KMS-11 (cell line): ENCODE measurements at regions not wholly inside any gene's neighbourhood (a gene's known extent, or its start where the extent isn't known, plus 50 kb on each side); places are given as distances from the start of the nearest gene placed in this dataset.

Source experiments
- H2AFZ ChIP-seq: fragments of 200-600 bp; sonication (generic); 2 replicates; pipeline ENCODE4 v1.6.1; 2016; ENCODE audit warnings: antibody characterized with exemption, mixed run types, low read depth
- H3K27ac ChIP-seq: fragments of 200-600 bp; sonication (generic); 2 replicates; pipeline ENCODE4 v1.6.1; 2016; ENCODE audit warnings: mild to moderate bottlenecking, mixed run types
- H3K27me3 ChIP-seq: fragments of 200-600 bp; sonication (generic); 2 replicates; pipeline ENCODE4 v1.6.1; 2017; ENCODE audit warnings: mild to moderate bottlenecking, low read depth, mixed run types, moderate library complexity; ENCODE audit not compliant: insufficient read depth
- H3K36me3 ChIP-seq: fragments of 200-600 bp; sonication (generic); 2 replicates; pipeline ENCODE4 v1.6.1; 2017; ENCODE audit warnings: mild to moderate bottlenecking, mixed run types; ENCODE audit not compliant: insufficient read depth
- H3K4me1 ChIP-seq: fragments of 200-600 bp; sonication (generic); 2 replicates; pipeline ENCODE4 v1.6.1; 2016; ENCODE audit warnings: mild to moderate bottlenecking, low read depth, mixed run types; ENCODE audit not compliant: poor library complexity, severe bottlenecking
- H3K4me2 ChIP-seq: fragments of 200-600 bp; sonication (generic); 2 replicates; pipeline ENCODE4 v1.7.0; 2016; ENCODE audit warnings: mild to moderate bottlenecking, mixed run types
- H3K4me3 ChIP-seq: fragments of 200-600 bp; sonication (generic); IDR thresholded peaks from 2 replicates; pipeline ENCODE4 v1.6.1; 2017; ENCODE audit warnings: low read depth, low read length, mixed read lengths; ENCODE audit not compliant: insufficient read depth
- H3K79me2 ChIP-seq: fragments of 200-600 bp; sonication (generic); 2 replicates; pipeline ENCODE4 v1.6.1; 2016; ENCODE audit warnings: low read depth, mixed run types; ENCODE audit not compliant: insufficient read depth
- H3K9ac ChIP-seq: fragments of 200-600 bp; sonication (generic); 2 replicates; pipeline ENCODE4 v1.6.1; 2016; ENCODE audit warnings: mild to moderate bottlenecking, mixed run types
- H4K20me1 ChIP-seq: fragments of 200-600 bp; sonication (generic); 2 replicates; pipeline ENCODE4 v1.6.1; 2016; ENCODE audit warnings: mild to moderate bottlenecking, mixed run types; ENCODE audit not compliant: insufficient read depth
- CTCF ChIP-seq: fragments of 200-600 bp; sonication (generic); conservative IDR thresholded peaks from 2 replicates; pipeline ENCODE4 v1.6.1; 2017; ENCODE audit warnings: low read depth, mild to moderate bottlenecking, antibody characterized with exemption, low read length, moderate library complexity, mixed read lengths

GRCh38 chr7:41428381-41428780 is 274.5 kb downstream of the INHBA start:
- no peak overlapping the region for H3K4me2 ChIP-seq
- H3K9ac ChIP-seq = no peak overlapping the region
- H3K27ac ChIP-seq = no peak overlapping the region
- no peaks in the 10 kb centered on the region for H3K79me2 ChIP-seq
- H3K27me3 ChIP-seq = no peaks in the 10 kb centered on the region
- no peak overlapping the region for H3K4me3 ChIP-seq
- no peaks in the 10 kb centered on the region for H3K4me1 ChIP-seq
- H3K36me3 ChIP-seq = no peaks in the 10 kb centered on the region
- TF ChIP-seq CTCF = no peak
- no peak overlapping the region for H2AFZ ChIP-seq
- no peaks in the 10 kb centered on the region for H4K20me1 ChIP-seq

GRCh38 chr7:41425926-41426325 is 277.0 kb downstream of the INHBA start:
- Histone ChIP-seq H3K9ac (no peak overlapping the region), H3K79me2 (no peaks in the 10 kb centered on the region), H3K4me1 (no peaks in the 10 kb centered on the region), H3K4me3 (no peak overlapping the region), H3K27ac (no peak overlapping the region), H4K20me1 (no peaks in the 10 kb centered on the region), H3K4me2 (no peak overlapping the region), H2AFZ (no peak overlapping the region), H3K36me3 (no peaks in the 10 kb centered on the region), H3K27me3 (no peaks in the 10 kb centered on the region)
- TF ChIP-seq CTCF = no peak

GRCh38 chr7:41421056-41421455 is 281.8 kb downstream of the INHBA start:
- H3K36me3 ChIP-seq = no peaks in the 10 kb centered on the region
- no peak overlapping the region for H3K4me3 ChIP-seq
- H3K4me1 ChIP-seq = no peaks in the 10 kb centered on the region
- no peak overlapping the region for H3K9ac ChIP-seq
- H3K27ac ChIP-seq = no peak overlapping the region
- no peaks in the 10 kb centered on the region for H3K79me2 ChIP-seq
- no peak overlapping the region for H3K4me2 ChIP-seq
- no peak for TF ChIP-seq CTCF
- no peaks in the 10 kb centered on the region for H4K20me1 ChIP-seq
- H3K27me3 ChIP-seq = no peaks in the 10 kb centered on the region
- no peak overlapping the region for H2AFZ ChIP-seq

- no peak for TF ChIP-seq CTCF
- Histone ChIP-seq H3K4me2 (no peak overlapping the region), H3K27me3 (no peaks in the 10 kb centered on the region), H3K4me1 (no peaks in the 10 kb centered on the region), H3K9ac (no peak overlapping the region), H2AFZ (no peak overlapping the region), H3K36me3 (no peaks in the 10 kb centered on the region), H3K27ac (no peak overlapping the region), H4K20me1 (no peaks in the 10 kb centered on the region), H3K4me3 (no peak overlapping the region), H3K79me2 (no peaks in the 10 kb centered on the region)
Measured at GRCh38 chr7:41420421-41420820, 282.5 kb downstream of the INHBA start.

GRCh38 chr7:41418337-41418736 is 284.6 kb downstream of the INHBA start:
- Histone ChIP-seq H3K9ac (no peak overlapping the region), H3K27me3 (no peaks in the 10 kb centered on the region), H2AFZ (no peak overlapping the region), H3K27ac (no peak overlapping the region), H4K20me1 (no peaks in the 10 kb centered on the region), H3K4me2 (no peak overlapping the region), H3K36me3 (no peaks in the 10 kb centered on the region), H3K4me3 (no peak overlapping the region), H3K79me2 (no peaks in the 10 kb centered on the region), H3K4me1 (no peaks in the 10 kb centered on the region)
- TF ChIP-seq CTCF = no peak
